HG03565 (cell line): ENCODE measurements at regions not wholly inside any gene's neighbourhood (a gene's known extent, or its start where the extent isn't known, plus 50 kb on each side); places are given as distances from the start of the nearest gene placed in this dataset.

Experiments used
- ATAC-seq: cut with Tn5 transposase; IDR thresholded peaks from one replicate; pipeline ENCODE4 v1.9.1; 2021; ENCODE audit warnings: mild to moderate bottlenecking, moderate library complexity; ENCODE audit not compliant: unreplicated experiment

DNA sequence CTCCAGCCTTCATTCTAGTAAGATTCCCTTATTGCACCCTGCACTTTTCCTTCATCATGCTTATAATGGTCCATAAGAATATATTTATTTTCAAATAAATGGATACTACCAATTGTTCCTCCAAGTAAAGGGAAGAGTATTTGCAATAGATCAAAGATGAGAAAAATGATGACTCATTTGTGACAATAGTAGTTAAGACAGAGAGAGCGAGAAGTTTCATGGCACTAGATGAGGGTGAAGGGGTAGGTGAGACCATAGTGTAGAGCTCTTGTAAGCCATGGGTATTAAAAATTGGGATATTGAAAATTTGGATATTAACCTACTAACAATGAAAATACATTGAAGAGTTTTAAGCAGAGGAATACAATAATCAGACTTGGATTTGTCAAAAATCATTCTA lies 404.6 kb downstream of the EFNA5 start:
- ATAC-seq, result no peak

DNA sequence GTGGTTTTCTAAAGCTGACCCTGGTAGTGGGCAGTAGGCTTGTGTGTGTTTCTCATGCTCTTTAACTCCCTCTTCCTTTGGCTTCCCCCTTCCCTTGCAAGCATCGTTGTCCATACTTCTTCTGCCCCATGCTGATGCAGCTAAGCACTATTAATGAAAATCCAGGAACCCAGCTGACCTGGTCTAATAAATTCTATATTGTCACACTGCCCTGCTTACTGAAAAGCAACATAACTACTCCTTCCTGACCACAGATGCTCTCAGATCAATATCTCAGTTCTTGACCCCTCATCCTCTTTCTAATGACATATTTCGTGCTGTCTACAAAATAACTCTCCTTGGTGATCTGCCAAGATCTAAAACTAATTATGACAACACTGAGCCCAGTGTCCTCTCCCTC lies 405.5 kb downstream of the EFNA5 start:
- ATAC-seq, result no peak

DNA sequence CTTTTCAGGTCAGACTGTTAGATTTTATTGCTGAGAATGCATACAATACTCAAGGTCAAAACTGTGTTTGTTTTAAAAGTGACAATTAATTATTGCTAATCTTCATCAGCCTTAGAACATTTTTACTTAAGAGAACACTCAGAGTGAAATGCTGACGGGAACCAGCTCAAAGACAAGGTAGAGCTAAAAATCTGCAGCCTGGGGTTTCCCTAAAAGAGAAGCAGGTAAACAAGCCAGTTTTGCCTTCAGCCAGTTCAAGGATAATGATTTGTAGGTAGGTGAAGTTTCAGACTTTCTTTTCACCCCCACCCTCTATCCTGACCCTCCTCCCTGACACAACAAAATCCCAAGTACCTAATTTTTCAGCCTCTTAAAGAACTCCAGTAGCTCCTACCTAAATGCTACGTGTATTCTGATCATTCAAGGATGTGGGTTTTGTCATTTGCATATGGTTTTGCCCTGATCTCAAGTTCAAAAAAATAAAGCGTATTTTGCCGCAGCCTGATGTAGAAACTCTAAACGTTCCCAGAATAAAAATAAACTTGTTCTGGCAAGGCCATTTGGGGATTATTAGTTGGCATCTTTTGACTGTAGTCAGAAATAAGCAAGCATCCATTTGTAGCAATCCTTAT lies 407.2 kb downstream of the EFNA5 start:
- ATAC-seq, result peak; percentile 77

DNA sequence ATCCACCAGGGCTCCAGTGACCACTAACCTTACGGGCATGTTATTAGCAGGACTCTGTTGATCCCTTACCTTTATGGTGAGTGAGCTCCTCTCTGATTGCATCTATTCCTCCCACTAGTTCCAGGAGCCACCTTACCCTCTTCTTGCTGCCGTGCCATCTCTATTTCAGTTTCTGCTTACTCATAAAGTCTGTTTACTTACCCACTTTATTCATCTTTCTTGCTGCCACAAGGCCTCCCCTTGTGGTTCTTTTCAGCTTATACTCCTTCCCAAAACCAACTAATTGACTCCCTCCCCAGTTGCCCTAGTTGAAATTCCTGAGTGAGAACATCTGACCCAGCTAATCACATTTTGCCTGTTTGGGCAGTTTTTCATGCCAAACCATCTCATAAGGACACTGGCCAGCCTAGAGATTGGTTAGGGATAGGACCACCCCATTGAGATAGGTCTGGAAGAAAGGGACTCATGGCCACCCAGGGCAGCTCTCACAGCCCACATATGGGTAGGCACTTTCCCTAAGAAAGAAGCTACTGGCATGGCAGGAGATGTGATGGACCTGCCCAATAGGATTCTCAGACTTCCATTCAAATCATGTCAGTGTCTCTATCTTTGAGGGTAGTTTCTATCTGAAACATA lies 412.7 kb downstream of the EFNA5 start:
- ATAC-seq, result peak; percentile 43

DNA sequence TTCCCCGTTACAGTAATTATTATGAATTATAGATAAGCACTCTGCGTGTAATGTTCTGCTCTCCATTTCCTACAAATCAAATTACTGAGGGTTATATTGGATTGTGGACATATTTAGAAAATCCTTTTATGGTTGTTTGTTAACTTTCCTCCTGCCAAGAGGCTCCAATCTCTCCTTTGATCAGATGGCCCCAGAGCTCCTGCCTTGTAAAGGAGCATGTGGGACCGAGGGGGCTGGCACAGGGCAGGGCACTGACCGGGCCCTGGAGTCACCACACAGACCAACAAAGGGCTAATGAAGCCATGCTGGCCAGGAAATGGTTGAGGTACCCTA lies 415.9 kb downstream of the EFNA5 start:
- no peak for ATAC-seq

DNA sequence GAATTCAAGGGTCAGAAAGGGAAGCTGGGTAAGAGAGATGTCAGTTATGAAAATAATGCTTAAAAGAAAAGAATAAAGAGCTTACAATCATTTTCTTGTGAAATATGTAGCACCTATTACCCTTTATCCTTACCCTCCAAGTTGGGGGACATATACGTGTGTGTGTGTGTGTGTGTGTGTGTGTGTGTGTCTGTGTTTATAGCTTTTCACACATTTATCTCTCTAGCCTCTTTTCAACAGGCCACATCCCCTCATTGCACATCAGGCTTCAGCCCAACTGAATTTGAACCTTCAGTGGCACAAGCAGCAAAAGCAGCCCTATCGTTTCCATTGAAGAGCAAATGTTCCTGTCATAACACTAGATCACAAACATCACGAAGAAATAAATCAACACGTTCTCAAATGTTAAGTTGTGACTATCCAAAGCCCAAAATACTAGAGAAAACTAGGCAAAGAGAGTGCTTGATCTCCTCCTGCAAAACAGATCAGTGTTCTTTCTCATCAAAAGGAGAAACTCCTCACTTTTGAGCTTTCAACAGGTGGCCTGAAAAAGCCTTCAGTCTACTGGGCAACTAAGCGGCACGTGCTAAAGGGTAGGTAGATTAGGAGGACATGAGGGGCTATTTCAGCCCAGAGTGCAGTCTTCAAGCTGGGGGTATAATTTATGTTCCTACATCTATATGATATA lies 416.4 kb downstream of the EFNA5 start:
- no peak for ATAC-seq

DNA sequence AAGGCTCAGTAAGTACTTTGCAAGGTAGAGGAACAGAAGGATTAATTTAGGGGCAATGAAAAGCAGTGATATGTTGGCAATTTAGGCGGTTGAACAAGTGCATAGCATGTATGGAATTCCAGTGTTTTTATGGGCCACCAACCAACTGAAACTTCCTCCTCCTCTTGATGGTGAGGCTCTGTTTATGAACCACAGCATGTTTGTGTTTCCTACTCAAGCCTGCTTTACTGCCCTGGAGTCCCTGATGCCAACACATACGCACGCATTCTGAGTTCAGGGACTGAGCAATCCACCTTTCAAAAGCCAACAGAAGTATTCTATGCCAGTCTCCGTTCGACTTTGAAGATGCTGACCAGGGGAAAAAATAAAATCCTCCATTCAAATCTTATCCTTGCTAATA lies 417.5 kb downstream of the EFNA5 start:
- ATAC-seq, result no peak

DNA sequence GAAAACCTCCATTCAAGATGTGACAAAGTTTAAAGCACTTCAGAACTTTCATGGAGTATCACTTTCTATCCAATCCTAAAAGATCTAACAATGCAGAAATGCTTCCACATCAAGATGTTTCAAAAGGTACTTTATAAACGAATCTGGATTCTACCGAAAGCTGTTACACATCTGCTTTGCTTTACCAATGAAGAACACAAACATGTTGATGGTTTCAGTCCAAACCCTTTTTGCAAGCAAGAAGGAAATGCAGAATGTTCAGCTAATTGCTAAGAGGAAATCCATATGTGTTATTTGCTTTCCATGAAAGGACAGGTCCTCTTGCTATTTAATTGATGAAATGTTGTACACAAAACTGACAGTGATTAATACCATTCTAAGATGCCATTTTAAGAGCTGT lies 419.6 kb downstream of the EFNA5 start:
- no peak for ATAC-seq

DNA sequence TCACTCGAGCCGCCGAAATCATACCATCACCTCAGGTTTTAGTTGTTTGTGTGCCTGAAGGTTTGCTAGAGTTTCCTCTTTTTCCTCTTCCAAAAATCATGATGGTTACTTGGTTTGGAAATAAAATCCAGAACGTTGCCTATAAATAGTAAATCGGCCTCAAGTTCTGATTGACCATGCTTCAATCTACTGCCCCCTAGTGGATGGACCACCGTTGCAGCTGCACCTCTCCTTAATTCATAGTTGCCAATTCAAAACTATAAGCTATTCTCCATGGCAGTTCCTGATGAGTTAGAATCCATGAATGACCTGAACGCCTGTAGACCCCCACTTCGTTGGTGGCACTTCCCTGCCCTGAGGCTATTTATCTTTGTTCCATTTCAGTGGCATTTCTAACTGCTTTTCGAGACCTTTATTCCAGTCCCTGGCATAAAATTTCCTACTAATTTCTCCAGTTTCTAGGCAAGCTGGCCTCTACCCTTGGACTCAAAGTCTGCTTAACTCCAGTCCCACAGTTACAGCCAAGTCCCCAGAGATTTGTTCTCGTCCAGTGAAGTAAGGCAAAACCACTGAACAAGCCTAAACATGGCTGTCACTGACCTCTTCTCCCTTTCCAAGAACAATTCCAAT lies 422.6 kb downstream of the EFNA5 start:
- ATAC-seq, result no peak

DNA sequence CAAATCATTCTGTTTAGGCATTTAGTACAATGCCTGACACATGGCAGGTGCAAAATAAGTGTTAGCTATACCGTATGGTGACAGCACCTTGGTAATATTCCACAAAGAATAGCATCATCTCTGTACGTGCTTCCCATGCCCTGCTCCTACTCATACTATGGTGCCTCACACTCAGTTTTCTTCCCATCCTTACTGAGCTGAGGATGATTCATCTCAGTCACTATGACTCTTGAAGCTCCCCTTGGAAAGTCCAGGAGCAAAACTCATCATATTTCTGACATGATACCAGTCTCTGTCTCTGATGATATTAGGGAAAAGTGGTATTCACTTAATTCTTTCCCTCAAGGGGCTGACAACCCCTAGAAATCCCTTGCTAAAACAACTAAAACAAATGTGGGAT lies 423.3 kb downstream of the EFNA5 start:
- no peak for ATAC-seq

DNA sequence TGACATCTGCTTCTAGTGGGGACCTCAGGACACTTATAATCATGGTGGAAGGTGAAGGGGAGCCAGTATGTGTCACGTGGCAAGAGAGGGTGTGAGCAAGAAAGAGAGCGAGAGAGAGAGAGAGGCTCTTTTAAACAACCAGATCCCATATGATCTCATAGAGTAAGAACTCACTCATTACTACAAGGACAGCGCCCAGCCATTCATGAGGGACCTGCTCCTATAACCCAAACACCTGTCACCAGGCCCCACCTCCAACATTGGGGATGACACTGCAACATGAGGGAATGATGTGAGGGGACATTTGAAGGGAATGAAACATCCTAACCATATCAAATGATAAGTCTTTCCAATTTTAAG lies 427.5 kb downstream of the EFNA5 start:
- ATAC-seq, result no peak

DNA sequence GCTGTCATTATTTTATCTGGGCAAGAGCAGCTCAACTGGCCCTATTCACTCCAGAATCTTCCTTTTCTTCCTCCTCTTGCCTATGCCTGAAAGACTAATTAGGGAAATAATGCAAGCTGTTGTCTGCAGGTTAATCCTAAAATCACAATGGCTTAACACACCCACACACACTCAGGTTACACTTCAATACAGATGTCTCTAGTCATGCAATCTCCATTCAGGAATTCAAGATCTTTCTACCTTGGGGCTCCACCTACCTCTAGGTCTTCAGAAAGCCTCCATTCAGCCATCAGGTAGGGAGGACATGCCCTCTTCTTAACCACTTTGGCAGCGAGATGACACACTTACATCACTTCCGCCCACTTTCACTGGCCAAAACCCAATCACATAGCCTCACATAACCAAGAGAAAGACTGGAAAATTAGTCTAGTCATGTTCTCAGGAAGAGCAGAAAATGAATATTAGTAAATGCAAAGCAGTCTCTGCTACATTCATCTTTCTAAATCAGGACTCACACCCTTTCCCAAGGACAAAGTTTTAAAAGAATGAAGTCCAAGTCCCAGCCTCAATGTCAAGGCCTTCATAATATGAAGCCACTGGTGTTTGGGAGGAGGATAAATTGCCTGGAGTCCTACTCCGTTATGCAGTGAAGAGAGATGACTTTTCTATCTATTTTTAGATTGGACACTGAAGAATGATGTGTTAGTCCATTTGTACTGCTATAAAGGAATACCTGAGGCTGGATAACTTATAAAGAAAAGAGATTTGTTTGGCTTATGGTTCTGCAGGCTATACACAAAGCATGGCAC lies 428.1 kb downstream of the EFNA5 start:
- no peak for ATAC-seq

DNA sequence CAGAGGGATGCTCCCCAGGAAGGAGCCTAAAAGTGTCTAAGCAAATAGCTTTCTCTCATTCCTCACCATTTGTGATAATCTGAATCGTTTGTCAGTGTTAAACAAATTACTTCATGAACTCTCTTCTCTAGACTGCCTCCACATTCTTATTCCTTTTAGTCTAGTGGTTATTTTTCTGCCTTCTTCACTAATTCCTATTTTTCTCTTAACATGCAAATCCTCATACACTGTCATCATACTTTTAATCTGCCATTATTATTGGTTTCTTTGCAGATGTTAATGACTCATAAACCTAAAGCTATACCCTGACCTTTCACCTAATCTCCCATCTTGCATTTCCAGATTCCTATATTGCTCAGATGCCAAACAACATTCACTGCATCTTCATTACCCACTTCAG lies 428.9 kb downstream of the EFNA5 start:
- ATAC-seq, result no peak

DNA sequence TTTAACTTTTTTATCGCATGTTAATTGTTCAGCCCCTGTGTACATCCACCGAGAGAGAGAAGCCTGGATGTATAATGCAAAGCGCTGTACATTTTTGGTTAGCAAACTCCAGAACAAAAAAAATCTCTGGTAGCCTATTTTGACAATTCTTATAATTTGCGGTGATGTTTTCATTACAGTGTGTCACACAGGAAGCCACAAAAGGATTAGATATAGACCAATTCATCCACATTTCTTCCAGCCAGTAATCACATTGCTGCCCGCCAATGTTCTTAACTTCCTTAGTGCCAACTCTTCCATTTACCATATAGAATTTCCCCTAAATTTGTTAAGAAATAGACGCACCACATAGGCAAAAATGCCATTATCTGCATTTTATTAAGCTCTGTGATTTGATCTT lies 435.6 kb downstream of the EFNA5 start:
- no peak for ATAC-seq

DNA sequence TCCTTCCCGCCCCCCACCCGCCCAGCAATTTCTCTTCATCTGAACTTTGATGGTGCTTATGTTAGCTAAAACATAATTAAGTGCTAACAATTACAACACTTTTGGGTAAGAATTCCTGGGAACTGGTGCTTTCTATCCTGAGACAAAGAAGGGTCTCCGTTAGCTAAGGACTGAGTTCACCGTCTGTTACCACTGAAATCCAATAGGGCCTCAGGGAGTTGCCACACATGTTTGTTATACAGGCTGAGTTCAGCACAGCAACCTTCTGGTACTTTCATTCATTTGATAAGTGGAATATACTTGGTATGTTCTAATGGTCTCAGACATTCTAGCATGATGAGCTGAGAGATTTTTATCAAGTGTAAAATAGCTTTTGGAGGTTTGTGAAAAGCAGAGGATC lies 437.9 kb downstream of the EFNA5 start:
- no peak for ATAC-seq

DNA sequence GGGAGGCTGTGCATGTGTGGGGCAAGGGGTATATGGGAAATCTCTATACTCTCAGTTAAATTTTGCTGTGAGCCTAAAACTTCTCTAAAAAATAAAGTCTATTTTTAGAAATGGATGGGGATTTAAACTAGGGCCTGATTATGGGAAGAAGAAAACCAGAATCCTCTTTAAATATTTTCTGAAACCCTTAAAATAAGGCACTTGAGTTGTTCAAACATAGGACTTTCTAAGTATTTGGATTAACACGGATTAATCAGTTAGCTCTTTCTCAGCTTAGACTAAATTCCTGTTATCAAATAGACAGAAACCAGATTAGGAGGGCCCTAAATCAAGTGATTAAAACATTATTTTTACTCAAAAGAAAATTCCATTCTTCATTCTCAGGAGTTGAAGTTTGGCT lies 438.4 kb downstream of the EFNA5 start:
- no peak for ATAC-seq

DNA sequence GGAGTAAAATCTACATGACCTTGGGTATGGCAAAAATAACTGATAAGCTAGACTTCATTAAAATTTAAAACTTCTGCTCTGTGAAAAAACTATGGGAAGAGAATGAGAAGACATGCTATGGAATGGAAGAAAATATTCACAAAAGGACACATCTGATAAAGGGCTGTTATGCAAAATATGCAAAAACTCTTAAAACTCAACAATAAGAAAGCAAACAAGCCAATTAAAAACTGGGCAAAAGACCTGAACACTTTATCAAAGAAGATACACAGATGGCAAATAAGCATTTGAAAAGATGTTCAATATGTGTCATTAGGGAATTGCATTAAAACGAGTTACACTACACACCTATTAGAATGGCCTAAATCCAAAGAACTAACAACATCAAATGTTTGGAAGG lies 439.5 kb downstream of the EFNA5 start:
- no peak for ATAC-seq

DNA sequence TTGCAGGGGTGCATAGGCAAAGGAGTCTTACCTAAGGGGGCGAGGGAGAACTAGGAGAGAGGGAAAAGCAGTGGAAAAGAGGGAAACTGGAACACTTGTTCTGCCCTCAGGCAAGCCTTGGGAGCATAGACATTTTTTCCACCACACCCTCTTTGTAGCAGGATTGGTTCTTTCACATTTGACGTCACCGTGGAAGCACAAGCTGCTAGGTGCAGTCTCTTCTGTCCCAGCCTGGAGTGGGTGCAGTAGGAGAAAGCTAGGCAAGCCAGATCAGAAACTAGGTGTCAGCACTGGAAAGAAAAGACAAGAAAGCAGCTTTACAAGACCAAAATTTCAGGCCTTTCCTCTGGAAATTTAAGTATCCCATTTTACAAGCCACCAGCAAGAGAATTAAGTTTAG lies 440.4 kb downstream of the EFNA5 start:
- ATAC-seq, result no peak

DNA sequence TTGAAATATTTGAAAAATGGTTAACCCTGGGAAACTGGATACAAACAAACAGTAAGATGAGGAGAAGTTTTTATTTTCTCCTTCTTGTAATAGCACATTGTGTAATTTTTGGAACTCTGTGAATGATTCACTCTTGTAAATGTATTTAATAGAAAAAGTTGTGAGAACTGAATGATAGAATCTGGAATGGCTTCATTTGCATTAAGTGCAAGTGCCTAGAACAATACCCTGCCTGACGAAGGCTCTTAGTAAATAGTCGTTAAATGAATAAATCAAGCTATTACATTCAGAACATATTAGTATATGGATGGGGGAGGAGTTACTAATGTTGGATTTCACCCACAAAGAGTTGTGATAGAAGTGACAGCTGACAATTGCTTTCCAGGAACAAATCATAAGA lies 442.5 kb downstream of the EFNA5 start:
- ATAC-seq, result no peak

DNA sequence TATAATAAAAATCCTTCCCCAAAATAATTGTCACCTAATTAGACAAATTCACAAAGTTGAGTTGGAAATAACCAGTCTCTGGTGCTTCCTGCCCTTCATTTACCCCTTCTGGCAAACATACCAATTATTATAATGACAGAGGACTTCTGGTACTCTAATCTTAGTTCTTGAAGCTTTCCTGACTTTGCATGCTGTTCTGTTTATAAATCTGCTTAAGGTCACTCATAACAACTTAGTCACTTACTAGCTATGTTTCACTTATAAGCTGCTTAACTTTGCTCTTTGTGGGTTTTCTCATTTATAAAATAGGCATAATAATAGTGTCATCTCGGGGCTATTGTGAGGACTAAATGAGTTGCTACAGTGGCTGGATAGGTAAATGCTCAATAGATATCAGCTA lies 446.5 kb downstream of the EFNA5 start:
- no peak for ATAC-seq

DNA sequence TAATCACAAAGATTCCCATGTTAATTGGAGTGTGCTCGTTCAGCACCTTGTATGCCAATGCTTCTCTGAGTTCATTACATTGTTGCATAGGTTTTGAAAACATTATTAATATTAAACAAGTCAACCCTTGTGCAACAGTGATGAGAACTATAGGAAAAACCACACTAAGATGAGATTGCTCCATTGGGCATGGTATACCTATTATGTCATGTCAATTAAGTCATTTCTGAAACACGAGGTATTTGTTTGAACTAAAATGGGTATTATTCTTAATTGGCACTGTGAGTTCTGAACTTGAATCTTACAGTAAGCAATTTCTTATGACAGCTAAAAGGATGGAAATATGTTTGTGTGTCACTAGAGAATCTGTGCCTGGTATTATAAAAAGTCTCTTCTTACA lies 447.7 kb downstream of the EFNA5 start:
- ATAC-seq, result no peak

DNA sequence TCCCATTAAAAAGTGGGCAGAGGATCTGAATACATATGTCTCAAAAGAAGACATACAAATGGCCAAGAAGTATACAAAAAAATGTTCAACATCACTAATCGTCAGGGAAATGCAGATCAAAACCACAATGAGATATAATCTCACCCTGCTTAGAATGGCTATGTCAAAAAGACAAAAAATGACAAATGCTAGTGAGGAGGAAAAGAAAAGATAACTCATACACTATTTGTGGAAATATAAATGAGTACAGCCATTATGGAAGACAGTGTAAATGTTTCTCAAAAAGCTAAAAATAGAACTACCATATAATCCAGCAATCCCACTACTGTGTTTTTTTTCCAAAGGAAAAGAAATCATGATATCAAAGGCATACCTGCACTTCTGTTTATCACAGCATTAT lies 450.7 kb downstream of the EFNA5 start:
- ATAC-seq, result no peak
